ENCODE measurements at regions not wholly inside any gene's neighbourhood (a gene's known extent, or its start where the extent isn't known, plus 50 kb on each side); places are given as distances from the start of the nearest gene placed in this dataset.

GRCh38 chr11:11691296-11692151 lies 69.7 kb upstream of the GALNT18 start:
- Histone ChIP-seq H3K4me2 (ENCODE audit: low read depth, low read length) (peak overlapping the region; percentile 18; the same call in 1 of the 2 replicates), H3K9me3 (ENCODE audit: low read length) (no peaks in the 10 kb centered on the region), H2AFZ (ENCODE audit: low read length) (no peak overlapping the region), H3K4me3 (replicated peaks in 1 of 3; ENCODE audit: insufficient read depth in 1 of 3, low read depth in 2 of 3, low read length in 3 of 3) (no peak overlapping the region), H3K4me1 (ENCODE audit: insufficient read depth, low read length) (no peaks in the 10 kb centered on the region), H3K36me3 (replicated peaks in 1 of 2; ENCODE audit: control insufficient read depth in 1 of 2, insufficient read depth in 2 of 2, low read length in 2 of 2) (no peaks in the 10 kb centered on the region), H4K20me1 (ENCODE audit: insufficient read depth, low read length) (no peaks in the 10 kb centered on the region), H3K27me3 (ENCODE audit: control insufficient read depth in 1 of 2, insufficient read depth in 2 of 2, low read length in 2 of 2) (no peaks in the 10 kb centered on the region), H3K27ac (ENCODE audit: extremely low read length, insufficient read depth, low read length) (no peak overlapping the region), H3K79me2 (ENCODE audit: insufficient read depth, low read length) (no peaks in the 10 kb centered on the region), H3K9ac (ENCODE audit: insufficient read depth, low read depth, low read length) (no peak overlapping the region)
- DNase-seq (ENCODE audit: low spot score) (no peak), FAIRE-seq (no peak), ATAC-seq (no peak)
- in situ Hi-C loops (cut with HindIII; ENCODE audit: extremely low pct_ligation_motif_present, low pct_unique_long_range_greater_than_20kb), result no loop called here
- POLR2A ChIA-PET, result no interaction called here
- BruUV-seq (replicated peaks), result no TSS peak
- WGBS (ENCODE audit: low lambda C conversion rate), result 46% methylated on average over 9 of the region's 13 CpGs
- intact Hi-C loops (cut with micrococcal nuclease; ENCODE audit: unreplicated experiment), result no loop called here
- TF ChIP-seq ZKSCAN1 (IDR thresholded peaks at IDR 0.05; ENCODE audit: low read length) (no peak), ZNF331 (CRISPR knock-in tag; IDR thresholded peaks at IDR 0.05) (no peak), NFKBIZ (CRISPR knock-in tag; IDR thresholded peaks at IDR 0.05) (no peak), FOXO1 (CRISPR knock-in tag; IDR thresholded peaks at IDR 0.05) (no peak), ZNF281 (CRISPR knock-in tag; IDR thresholded peaks at IDR 0.05; ENCODE audit: borderline replicate concordance) (peak; percentile 67)
- CTCF ChIA-PET (ENCODE audit: low intra/inter-chr PET ratio, low total read pairs), result no interaction called here

- intact Hi-C loops (cut with micrococcal nuclease; ENCODE audit: unreplicated experiment), result no loop called here
- no peak overlapping the region for H3K4me2 ChIP-seq (ENCODE audit: low read depth, low read length)
- no peak overlapping the region for H2AFZ ChIP-seq (ENCODE audit: low read length)
- 0 out of 5 replicates have a peak, but pooled peaks cover 0 to 9% of the 10 kb centered on the region in 2 experiments for H3K27me3 ChIP-seq (ENCODE audit: control insufficient read depth in 1 of 2, insufficient read depth in 2 of 2, low read length in 2 of 2)
- FAIRE-seq (no peak), DNase-seq (ENCODE audit: low spot score) (no peak), ATAC-seq (no peak)
- CTCF ChIA-PET (ENCODE audit: low intra/inter-chr PET ratio, low total read pairs), result no interaction called here
- H3K4me3 ChIP-seq (replicated peaks in 1 of 3; ENCODE audit: insufficient read depth in 1 of 3, low read depth in 2 of 3, low read length in 3 of 3), result no peak overlapping the region
- in situ Hi-C loops (cut with HindIII; ENCODE audit: extremely low pct_ligation_motif_present, low pct_unique_long_range_greater_than_20kb), result no loop called here
- POLR2A ChIA-PET, result no interaction called here
- H3K27ac ChIP-seq (ENCODE audit: extremely low read length, insufficient read depth, low read length), result no peak overlapping the region
- H3K36me3 ChIP-seq (replicated peaks in 1 of 2; ENCODE audit: control insufficient read depth in 1 of 2, insufficient read depth in 2 of 2, low read length in 2 of 2), result no peaks in the 10 kb centered on the region
- no peak overlapping the region for H3K9ac ChIP-seq (ENCODE audit: insufficient read depth, low read depth, low read length)
- H3K79me2 ChIP-seq (ENCODE audit: insufficient read depth, low read length), result no peaks in the 10 kb centered on the region
- no TSS peak for BruUV-seq (replicated peaks)
- H3K4me1 ChIP-seq (ENCODE audit: insufficient read depth, low read length), result no peaks in the 10 kb centered on the region
- no peaks in the 10 kb centered on the region for H3K9me3 ChIP-seq (ENCODE audit: low read length)
- no peaks in the 10 kb centered on the region for H4K20me1 ChIP-seq (ENCODE audit: insufficient read depth, low read length)
- no peak for TF ChIP-seq ZMAT5 (CRISPR knock-in tag; IDR thresholded peaks at IDR 0.05; ENCODE audit: borderline replicate concordance, low read depth)
- TF ChIP-seq ZNF589 (CRISPR knock-in tag; conservative IDR thresholded peaks at IDR 0.05), result no peak
- TF ChIP-seq HOXA3 (CRISPR knock-in tag; IDR thresholded peaks at IDR 0.05), result no peak
- no peak for TF ChIP-seq GRHL1 (CRISPR knock-in tag; conservative IDR thresholded peaks at IDR 0.05)
- no peak for TF ChIP-seq ZNF564 (CRISPR knock-in tag; IDR thresholded peaks at IDR 0.05)
- no peak for TF ChIP-seq ATF3 (CRISPR knock-in tag; IDR thresholded peaks at IDR 0.05)
- no peak for TF ChIP-seq CENPX (CRISPR knock-in tag; IDR thresholded peaks at IDR 0.05)
Measured at GRCh38 chr11:11681536-11681935, 59.7 kb upstream of the GALNT18 start.
